Transverse colon (tissue), 3 donors: ENCODE measurements at regions not wholly inside any gene's neighbourhood (a gene's known extent, or its start where the extent isn't known, plus 50 kb on each side); places are given as distances from the start of the nearest gene placed in this dataset.

Source experiments
- CTCF ChIP-seq, 5 experiments: fragments of 200-600 bp in 3 of 5; fragments of 450-650 bp in 2 of 5; sonication (generic) in 3 of 5; IDR thresholded peaks; 1 replicate in 2 of 5; 2 replicates in 3 of 5; pipeline ENCODE4 v1.5.1; 2016 to 2017; ENCODE audit warnings: antibody characterized with exemption in 5 of 5, inconsistent platforms in 3 of 5, mild to moderate bottlenecking in 2 of 5, moderate library complexity in 1 of 5
- EP300 ChIP-seq: sonication (generic); formaldehyde crosslinking; IDR thresholded peaks from one replicate; pipeline ENCODE4 v1.6.1; 2017; ENCODE audit warnings: antibody characterized with exemption, low read depth

- TF ChIP-seq CTCF (IDR thresholded peaks at IDR 0.05) (no peak), EP300 (no peak)
Observed at GRCh38 chr15:88752501-88752900, 50.7 kb upstream of the ACAN start.
